H1 (cell line): ENCODE measurements at regions not wholly inside any gene's neighbourhood (a gene's known extent, or its start where the extent isn't known, plus 50 kb on each side); places are given as distances from the start of the nearest gene placed in this dataset.

ENCODE experiments used
- CREB1 ChIP-seq: IDR thresholded peaks from 2 replicates; pipeline ENCODE4 v1.6.1; 2012; ENCODE audit warnings: inconsistent platforms
- HDAC6 ChIP-seq: IDR thresholded peaks from one replicate; pipeline ENCODE4 v1.7.1; 2012; ENCODE audit warnings: low read depth, mild to moderate bottlenecking, inconsistent platforms, low read length, moderate library complexity
- TF ChIP-seq, protein P1 (sequence below): fragments of 300-600 bp; sonication (generic); IDR thresholded peaks from 2 replicates; pipeline ENCODE4 v1.7.1; 2012; ENCODE audit warnings: low read length, moderate library complexity, mild to moderate bottlenecking, inconsistent platforms; ENCODE audit not compliant: insufficient replicate concordance

DNA sequence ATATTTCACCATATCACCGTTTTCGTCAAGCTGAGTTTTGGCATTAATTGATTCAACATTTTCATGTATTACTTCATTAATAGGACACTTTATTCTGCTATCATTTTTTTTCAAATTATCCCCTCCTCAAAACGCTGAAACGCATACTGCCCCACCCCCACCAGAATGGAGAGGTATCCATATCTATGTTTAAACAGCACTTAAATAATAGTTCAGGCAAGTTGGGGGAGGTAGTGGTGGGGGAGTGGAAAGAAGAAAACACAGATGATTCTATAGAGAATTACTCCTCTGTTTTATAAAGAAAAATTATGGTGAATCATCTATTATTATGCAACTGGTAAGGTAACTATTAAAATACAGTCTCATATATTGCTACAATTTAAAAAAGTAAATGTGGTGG, 314.4 kb upstream of the ZEB2 start (continued):
- no peak for TF ChIP-seq HDAC6
- TF ChIP-seq CREB1, result no peak
- TF ChIP-seq, protein P1, sequence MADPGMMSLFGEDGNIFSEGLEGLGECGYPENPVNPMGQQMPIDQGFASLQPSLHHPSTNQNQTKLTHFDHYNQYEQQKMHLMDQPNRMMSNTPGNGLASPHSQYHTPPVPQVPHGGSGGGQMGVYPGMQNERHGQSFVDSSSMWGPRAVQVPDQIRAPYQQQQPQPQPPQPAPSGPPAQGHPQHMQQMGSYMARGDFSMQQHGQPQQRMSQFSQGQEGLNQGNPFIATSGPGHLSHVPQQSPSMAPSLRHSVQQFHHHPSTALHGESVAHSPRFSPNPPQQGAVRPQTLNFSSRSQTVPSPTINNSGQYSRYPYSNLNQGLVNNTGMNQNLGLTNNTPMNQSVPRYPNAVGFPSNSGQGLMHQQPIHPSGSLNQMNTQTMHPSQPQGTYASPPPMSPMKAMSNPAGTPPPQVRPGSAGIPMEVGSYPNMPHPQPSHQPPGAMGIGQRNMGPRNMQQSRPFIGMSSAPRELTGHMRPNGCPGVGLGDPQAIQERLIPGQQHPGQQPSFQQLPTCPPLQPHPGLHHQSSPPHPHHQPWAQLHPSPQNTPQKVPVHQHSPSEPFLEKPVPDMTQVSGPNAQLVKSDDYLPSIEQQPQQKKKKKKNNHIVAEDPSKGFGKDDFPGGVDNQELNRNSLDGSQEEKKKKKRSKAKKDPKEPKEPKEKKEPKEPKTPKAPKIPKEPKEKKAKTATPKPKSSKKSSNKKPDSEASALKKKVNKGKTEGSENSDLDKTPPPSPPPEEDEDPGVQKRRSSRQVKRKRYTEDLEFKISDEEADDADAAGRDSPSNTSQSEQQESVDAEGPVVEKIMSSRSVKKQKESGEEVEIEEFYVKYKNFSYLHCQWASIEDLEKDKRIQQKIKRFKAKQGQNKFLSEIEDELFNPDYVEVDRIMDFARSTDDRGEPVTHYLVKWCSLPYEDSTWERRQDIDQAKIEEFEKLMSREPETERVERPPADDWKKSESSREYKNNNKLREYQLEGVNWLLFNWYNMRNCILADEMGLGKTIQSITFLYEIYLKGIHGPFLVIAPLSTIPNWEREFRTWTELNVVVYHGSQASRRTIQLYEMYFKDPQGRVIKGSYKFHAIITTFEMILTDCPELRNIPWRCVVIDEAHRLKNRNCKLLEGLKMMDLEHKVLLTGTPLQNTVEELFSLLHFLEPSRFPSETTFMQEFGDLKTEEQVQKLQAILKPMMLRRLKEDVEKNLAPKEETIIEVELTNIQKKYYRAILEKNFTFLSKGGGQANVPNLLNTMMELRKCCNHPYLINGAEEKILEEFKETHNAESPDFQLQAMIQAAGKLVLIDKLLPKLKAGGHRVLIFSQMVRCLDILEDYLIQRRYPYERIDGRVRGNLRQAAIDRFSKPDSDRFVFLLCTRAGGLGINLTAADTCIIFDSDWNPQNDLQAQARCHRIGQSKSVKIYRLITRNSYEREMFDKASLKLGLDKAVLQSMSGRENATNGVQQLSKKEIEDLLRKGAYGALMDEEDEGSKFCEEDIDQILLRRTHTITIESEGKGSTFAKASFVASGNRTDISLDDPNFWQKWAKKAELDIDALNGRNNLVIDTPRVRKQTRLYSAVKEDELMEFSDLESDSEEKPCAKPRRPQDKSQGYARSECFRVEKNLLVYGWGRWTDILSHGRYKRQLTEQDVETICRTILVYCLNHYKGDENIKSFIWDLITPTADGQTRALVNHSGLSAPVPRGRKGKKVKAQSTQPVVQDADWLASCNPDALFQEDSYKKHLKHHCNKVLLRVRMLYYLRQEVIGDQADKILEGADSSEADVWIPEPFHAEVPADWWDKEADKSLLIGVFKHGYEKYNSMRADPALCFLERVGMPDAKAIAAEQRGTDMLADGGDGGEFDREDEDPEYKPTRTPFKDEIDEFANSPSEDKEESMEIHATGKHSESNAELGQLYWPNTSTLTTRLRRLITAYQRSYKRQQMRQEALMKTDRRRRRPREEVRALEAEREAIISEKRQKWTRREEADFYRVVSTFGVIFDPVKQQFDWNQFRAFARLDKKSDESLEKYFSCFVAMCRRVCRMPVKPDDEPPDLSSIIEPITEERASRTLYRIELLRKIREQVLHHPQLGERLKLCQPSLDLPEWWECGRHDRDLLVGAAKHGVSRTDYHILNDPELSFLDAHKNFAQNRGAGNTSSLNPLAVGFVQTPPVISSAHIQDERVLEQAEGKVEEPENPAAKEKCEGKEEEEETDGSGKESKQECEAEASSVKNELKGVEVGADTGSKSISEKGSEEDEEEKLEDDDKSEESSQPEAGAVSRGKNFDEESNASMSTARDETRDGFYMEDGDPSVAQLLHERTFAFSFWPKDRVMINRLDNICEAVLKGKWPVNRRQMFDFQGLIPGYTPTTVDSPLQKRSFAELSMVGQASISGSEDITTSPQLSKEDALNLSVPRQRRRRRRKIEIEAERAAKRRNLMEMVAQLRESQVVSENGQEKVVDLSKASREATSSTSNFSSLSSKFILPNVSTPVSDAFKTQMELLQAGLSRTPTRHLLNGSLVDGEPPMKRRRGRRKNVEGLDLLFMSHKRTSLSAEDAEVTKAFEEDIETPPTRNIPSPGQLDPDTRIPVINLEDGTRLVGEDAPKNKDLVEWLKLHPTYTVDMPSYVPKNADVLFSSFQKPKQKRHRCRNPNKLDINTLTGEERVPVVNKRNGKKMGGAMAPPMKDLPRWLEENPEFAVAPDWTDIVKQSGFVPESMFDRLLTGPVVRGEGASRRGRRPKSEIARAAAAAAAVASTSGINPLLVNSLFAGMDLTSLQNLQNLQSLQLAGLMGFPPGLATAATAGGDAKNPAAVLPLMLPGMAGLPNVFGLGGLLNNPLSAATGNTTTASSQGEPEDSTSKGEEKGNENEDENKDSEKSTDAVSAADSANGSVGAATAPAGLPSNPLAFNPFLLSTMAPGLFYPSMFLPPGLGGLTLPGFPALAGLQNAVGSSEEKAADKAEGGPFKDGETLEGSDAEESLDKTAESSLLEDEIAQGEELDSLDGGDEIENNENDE, result no peak
